ENCODE measurements at regions not wholly inside any gene's neighbourhood (a gene's known extent, or its start where the extent isn't known, plus 50 kb on each side); places are given as distances from the start of the nearest gene placed in this dataset.

DNA sequence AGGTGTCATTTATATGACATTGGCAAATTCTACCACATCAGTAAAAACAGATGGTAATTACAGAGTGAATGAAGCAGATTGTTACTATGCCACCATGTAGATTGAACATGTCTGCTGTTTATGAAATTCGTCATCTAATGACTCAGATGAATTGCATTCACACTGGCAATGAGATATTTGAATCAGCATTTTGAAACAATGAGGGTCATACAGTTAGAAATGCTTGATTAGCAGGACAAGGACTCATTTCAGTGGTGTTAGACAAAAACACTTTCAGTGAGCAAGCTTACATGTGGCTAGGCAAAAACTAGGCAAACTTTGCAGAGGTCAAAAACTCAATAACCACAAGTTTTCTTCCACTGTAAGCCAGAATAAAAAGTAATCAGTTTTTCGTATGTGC is 1165.0 kb downstream of the SLITRK1 start:
- no peaks in the 10 kb centered on the region for H3K36me3 ChIP-seq (ENCODE audit: insufficient read depth, low read length)
- TF ChIP-seq POLR2AphosphoS5 (IDR thresholded peaks at IDR 0.05; ENCODE audit: borderline replicate concordance, low read depth, low read length) (no peak), FOXP2 (optimal IDR thresholded peaks at IDR 0.05; ENCODE audit: control extremely low read depth, extremely low read length, insufficient read depth) (no peak), EZH2 (IDR thresholded peaks at IDR 0.05) (no peak)
- no peak for DNase-seq (ENCODE audit: low read depth, low spot score)
- H3K9ac ChIP-seq (ENCODE audit: insufficient read length), result no peak overlapping the region
- H3K4me3 ChIP-seq, result no peak overlapping the region
- H3K27ac ChIP-seq, result no peak overlapping the region
- no peaks in the 10 kb centered on the region for H3K9me3 ChIP-seq (ENCODE audit: low read depth, low read length)

- Histone ChIP-seq H3K36me3 (ENCODE audit: insufficient read depth, low read length) (no peaks in the 10 kb centered on the region), H3K9ac (ENCODE audit: insufficient read length) (no peak overlapping the region), H3K27ac (no peak overlapping the region), H3K4me3 (no peak overlapping the region), H3K9me3 (ENCODE audit: low read depth, low read length) (no peaks in the 10 kb centered on the region)
- no peak for TF ChIP-seq EZH2 (IDR thresholded peaks at IDR 0.05)
- TF ChIP-seq POLR2AphosphoS5 (IDR thresholded peaks at IDR 0.05; ENCODE audit: borderline replicate concordance, low read depth, low read length), result no peak
- TF ChIP-seq FOXP2 (optimal IDR thresholded peaks at IDR 0.05; ENCODE audit: control extremely low read depth, extremely low read length, insufficient read depth), result no peak
- DNase-seq (ENCODE audit: low read depth, low spot score), result no peak
These were observed 1168.4 kb downstream of the SLITRK1 start for GRCh38 chr13:82713687-82714405.

DNA sequence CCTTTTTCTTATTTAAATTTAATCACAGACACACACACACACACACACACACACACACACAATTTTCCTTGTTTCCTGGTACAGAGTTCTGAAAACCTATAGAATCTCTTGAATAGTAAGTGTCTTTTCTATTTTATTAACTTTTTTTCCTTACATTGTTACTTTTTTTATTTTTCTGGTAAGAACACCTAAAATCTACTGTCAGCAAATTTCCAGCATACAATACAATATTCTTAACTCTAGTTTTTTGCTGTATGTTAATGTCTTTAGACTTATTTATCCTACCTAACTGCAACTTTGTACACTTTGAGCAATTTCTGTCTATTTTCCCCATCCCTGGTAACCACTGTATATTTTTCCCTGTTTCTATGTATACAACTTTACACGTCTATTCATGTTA is 1179.8 kb downstream of the SLITRK1 start:
- H3K9ac ChIP-seq (ENCODE audit: insufficient read length), result no peak overlapping the region
- no peak overlapping the region for H3K27ac ChIP-seq
- TF ChIP-seq EZH2 (IDR thresholded peaks at IDR 0.05) (no peak), POLR2AphosphoS5 (IDR thresholded peaks at IDR 0.05; ENCODE audit: borderline replicate concordance, low read depth, low read length) (no peak)
- no peaks in the 10 kb centered on the region for H3K36me3 ChIP-seq (ENCODE audit: insufficient read depth, low read length)
- H3K4me3 ChIP-seq, result no peak overlapping the region
- no peaks in the 10 kb centered on the region for H3K9me3 ChIP-seq (ENCODE audit: low read depth, low read length)
- no peak for DNase-seq (ENCODE audit: low read depth, low spot score)

GRCh38 chr13:82701020-82701419 is 1181.3 kb downstream of the SLITRK1 start:
- Histone ChIP-seq H3K36me3 (ENCODE audit: insufficient read depth, low read length) (no peaks in the 10 kb centered on the region), H3K27ac (no peak overlapping the region), H3K9ac (ENCODE audit: insufficient read length) (no peak overlapping the region), H3K9me3 (ENCODE audit: low read depth, low read length) (no peaks in the 10 kb centered on the region), H3K4me3 (no peak overlapping the region)
- TF ChIP-seq POLR2AphosphoS5 (IDR thresholded peaks at IDR 0.05; ENCODE audit: borderline replicate concordance, low read depth, low read length) (no peak), FOXP2 (optimal IDR thresholded peaks at IDR 0.05; ENCODE audit: control extremely low read depth, extremely low read length, insufficient read depth) (no peak), EZH2 (IDR thresholded peaks at IDR 0.05) (no peak)
- DNase-seq (ENCODE audit: low read depth, low spot score), result no peak

DNA sequence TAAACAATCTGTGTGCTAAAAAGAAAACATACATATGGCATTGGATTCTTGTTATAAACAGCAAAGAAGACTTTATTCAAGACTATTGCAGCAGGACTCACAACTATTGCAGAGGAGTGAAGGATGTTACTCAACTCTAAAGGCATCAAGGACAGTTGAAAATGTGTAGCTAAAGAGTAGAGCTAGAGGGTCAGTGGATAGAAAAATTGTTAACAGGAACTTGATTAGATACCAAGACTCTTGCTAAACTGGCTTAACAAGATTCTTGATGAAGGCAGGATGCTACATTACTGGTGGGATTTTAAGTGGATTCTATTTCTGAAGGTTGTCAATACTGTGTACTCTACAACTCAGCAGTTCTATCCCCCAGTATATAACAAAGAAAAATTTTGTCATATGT is 1183.3 kb downstream of the SLITRK1 start:
- TF ChIP-seq FOXP2 (optimal IDR thresholded peaks at IDR 0.05; ENCODE audit: control extremely low read depth, extremely low read length, insufficient read depth) (no peak), EZH2 (IDR thresholded peaks at IDR 0.05) (no peak), POLR2AphosphoS5 (IDR thresholded peaks at IDR 0.05; ENCODE audit: borderline replicate concordance, low read depth, low read length) (no peak)
- Histone ChIP-seq H3K27ac (no peak overlapping the region), H3K36me3 (ENCODE audit: insufficient read depth, low read length) (no peaks in the 10 kb centered on the region), H3K9me3 (ENCODE audit: low read depth, low read length) (no peaks in the 10 kb centered on the region), H3K9ac (ENCODE audit: insufficient read length) (no peak overlapping the region), H3K4me3 (no peak overlapping the region)
- DNase-seq (ENCODE audit: low read depth, low spot score), result no peak

DNA sequence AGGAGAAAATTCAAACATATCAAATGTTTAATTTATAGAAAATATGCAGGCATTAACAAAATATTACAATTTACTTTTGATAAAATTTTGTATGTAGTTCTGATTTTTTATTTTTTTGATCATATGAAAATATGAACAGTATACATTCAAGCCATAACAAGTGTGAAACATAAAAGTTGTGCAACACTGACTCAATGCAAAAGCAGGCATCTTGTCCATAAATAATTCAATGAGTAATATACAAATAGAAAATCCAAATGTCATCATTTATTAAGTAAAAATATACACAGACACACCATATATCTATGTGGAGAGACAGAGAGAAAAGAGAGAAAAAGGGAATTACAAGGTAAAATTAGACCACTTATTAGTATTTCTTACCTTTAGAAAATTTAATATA is 1183.9 kb downstream of the SLITRK1 start:
- Histone ChIP-seq H3K36me3 (ENCODE audit: insufficient read depth, low read length) (no peaks in the 10 kb centered on the region), H3K9ac (ENCODE audit: insufficient read length) (no peak overlapping the region), H3K27ac (no peak overlapping the region), H3K9me3 (ENCODE audit: low read depth, low read length) (no peaks in the 10 kb centered on the region), H3K4me3 (no peak overlapping the region)
- DNase-seq (ENCODE audit: low read depth, low spot score), result no peak
- TF ChIP-seq POLR2AphosphoS5 (IDR thresholded peaks at IDR 0.05; ENCODE audit: borderline replicate concordance, low read depth, low read length) (no peak), FOXP2 (optimal IDR thresholded peaks at IDR 0.05; ENCODE audit: control extremely low read depth, extremely low read length, insufficient read depth) (no peak), EZH2 (IDR thresholded peaks at IDR 0.05) (no peak)

DNA sequence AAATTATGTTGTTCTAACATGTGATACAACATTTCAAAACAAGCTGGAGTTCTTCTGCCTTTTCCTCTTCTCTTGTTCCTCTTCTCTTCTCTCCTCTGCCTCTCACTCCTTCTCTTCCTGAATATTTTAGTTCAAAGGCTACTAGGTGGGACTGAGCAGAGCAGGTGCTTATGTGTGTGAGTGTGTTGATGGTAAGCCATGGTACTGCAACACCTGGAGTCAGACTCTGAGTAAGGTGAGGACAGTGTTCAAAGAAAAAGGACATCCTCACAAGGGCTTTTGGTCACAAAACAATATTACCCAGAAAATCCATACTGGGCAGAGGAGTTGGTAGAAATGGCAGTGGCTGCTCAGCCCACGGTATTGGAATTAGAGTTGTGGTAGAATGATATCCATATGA is 1188.7 kb downstream of the SLITRK1 start:
- no peak overlapping the region for H3K4me3 ChIP-seq
- no peak for DNase-seq (ENCODE audit: low read depth, low spot score)
- TF ChIP-seq EZH2 (IDR thresholded peaks at IDR 0.05) (no peak), POLR2AphosphoS5 (IDR thresholded peaks at IDR 0.05; ENCODE audit: borderline replicate concordance, low read depth, low read length) (no peak), FOXP2 (optimal IDR thresholded peaks at IDR 0.05; ENCODE audit: control extremely low read depth, extremely low read length, insufficient read depth) (no peak)
- H3K27ac ChIP-seq, result no peak overlapping the region
- H3K9ac ChIP-seq (ENCODE audit: insufficient read length), result no peak overlapping the region
- H3K36me3 ChIP-seq (ENCODE audit: insufficient read depth, low read length), result no peaks in the 10 kb centered on the region
- H3K9me3 ChIP-seq (ENCODE audit: low read depth, low read length), result no peaks in the 10 kb centered on the region

DNA sequence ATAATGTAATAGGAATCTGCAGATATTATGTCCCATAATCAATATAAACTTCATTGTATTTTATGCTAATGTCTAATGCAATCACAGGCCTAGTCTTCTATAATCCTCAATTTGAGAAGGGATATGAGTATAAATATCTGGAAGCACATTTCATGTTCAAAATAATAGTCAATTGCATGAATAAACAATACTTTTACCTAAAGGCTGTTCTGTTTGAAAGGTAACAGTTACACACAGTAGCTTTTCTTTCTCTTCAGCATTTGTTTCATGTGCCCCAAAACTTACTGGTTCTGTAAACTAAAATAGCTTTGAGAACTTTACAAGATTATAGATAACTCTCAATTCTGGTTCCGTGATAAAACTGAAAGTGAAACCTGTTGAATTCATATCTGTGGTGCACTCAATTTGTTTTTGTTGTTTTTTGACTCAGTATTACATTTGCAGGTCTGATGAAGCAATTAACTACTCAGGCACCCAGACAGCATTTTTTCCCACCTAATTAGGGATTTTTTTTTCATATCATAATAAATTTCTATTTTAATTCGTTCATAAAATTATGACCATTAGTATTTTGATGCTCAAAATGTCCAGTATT is 1193.8 kb downstream of the SLITRK1 start:
- Histone ChIP-seq H3K36me3 (ENCODE audit: insufficient read depth, low read length) (no peaks in the 10 kb centered on the region), H3K9ac (ENCODE audit: insufficient read length) (no peak overlapping the region), H3K9me3 (ENCODE audit: low read depth, low read length) (no peaks in the 10 kb centered on the region), H3K27ac (no peak overlapping the region), H3K4me3 (no peak overlapping the region)
- no peak for DNase-seq (ENCODE audit: low read depth, low spot score)
- no peak for TF ChIP-seq POLR2AphosphoS5 (IDR thresholded peaks at IDR 0.05; ENCODE audit: borderline replicate concordance, low read depth, low read length)
- TF ChIP-seq FOXP2 (optimal IDR thresholded peaks at IDR 0.05; ENCODE audit: control extremely low read depth, extremely low read length, insufficient read depth), result no peak
- no peak for TF ChIP-seq EZH2 (IDR thresholded peaks at IDR 0.05)

DNA sequence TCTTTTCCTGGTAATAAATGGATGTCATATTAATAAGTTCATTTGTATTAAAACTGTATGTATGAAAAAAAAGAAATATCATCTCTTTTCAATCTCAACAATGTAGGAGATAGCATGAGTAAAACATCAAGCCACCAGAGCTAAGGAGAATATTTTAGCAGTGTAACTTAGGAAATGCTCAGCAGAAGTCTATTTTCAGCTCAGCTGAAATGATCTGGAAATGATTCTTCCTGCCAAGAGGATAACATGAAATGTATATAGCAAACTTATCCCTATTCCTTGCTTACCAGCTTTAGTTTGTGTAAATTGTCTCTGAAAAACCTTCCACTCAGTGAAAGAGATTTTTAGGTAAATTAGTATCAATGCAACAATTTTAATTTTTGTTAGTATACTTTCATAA is 1194.4 kb downstream of the SLITRK1 start:
- Histone ChIP-seq H3K27ac (no peak overlapping the region), H3K9ac (ENCODE audit: insufficient read length) (no peak overlapping the region), H3K9me3 (ENCODE audit: low read depth, low read length) (no peaks in the 10 kb centered on the region), H3K4me3 (no peak overlapping the region), H3K36me3 (ENCODE audit: insufficient read depth, low read length) (no peaks in the 10 kb centered on the region)
- TF ChIP-seq POLR2AphosphoS5 (IDR thresholded peaks at IDR 0.05; ENCODE audit: borderline replicate concordance, low read depth, low read length) (no peak), FOXP2 (optimal IDR thresholded peaks at IDR 0.05; ENCODE audit: control extremely low read depth, extremely low read length, insufficient read depth) (no peak), EZH2 (IDR thresholded peaks at IDR 0.05) (no peak)
- DNase-seq (ENCODE audit: low read depth, low spot score), result no peak

All from SK-N-MC (cell line).